Kidney (tissue), 13 donors: ENCODE measurements at regions not wholly inside any gene's neighbourhood (a gene's known extent, or its start where the extent isn't known, plus 50 kb on each side); places are given as distances from the start of the nearest gene placed in this dataset.

Source experiments
- DNase-seq, 5 donors: peaks; one replicate each; pipeline ENCODE4 v3.0.0-alpha.2; 2013 to 2020
- FAIRE-seq: peaks from 2 replicates; lab custom pipeline; 2012; peaks lifted over from hg19 to GRCh38; lab: Jason Lieb, UNC
- H3K27ac ChIP-seq, 2 donors: one replicate each; pipeline ENCODE4 v1.7.0; 2013; ENCODE audit warnings: low read depth in 2 of 2, low read length in 2 of 2, inconsistent platforms in 1 of 2
- H3K27me3 ChIP-seq: one replicate; pipeline ENCODE4 v1.7.1; 2013; ENCODE audit warnings: low read length, inconsistent platforms; ENCODE audit not compliant: control insufficient read depth, insufficient read depth
- H3K36me3 ChIP-seq, 3 donors: one replicate each; pipeline versions ENCODE4 v1.7.0 to v1.7.1; 2013; ENCODE audit warnings: low read length in 3 of 3, control low read depth in 1 of 3, inconsistent platforms in 1 of 3; ENCODE audit not compliant: insufficient read depth in 3 of 3, control insufficient read depth in 2 of 3
- H3K4me1 ChIP-seq, 3 donors: one replicate each; pipeline versions ENCODE4 v1.7.0 to v1.7.1; 2013; ENCODE audit warnings: low read length in 3 of 3, inconsistent platforms in 1 of 3, low read depth in 1 of 3; ENCODE audit not compliant: control insufficient read depth in 2 of 3, insufficient read depth in 2 of 3
- H3K4me3 ChIP-seq, 3 donors: one replicate each; pipeline versions ENCODE4 v1.7.0 to v1.8.1; 2013; ENCODE audit warnings: low read length in 3 of 3, control low read depth in 1 of 3, inconsistent platforms in 1 of 3
- H3K9ac ChIP-seq, 3 donors: one replicate each; pipeline versions ENCODE4 v1.7.0 to v1.7.1; 2013; ENCODE audit warnings: low read length in 3 of 3, control low read depth in 1 of 3, inconsistent platforms in 1 of 3
- H3K9me3 ChIP-seq, 3 donors: one replicate each; pipeline versions ENCODE4 v1.7.0 to v1.7.1; 2013; ENCODE audit warnings: low read length in 3 of 3, control low read depth in 1 of 3, inconsistent platforms in 1 of 3; ENCODE audit not compliant: control insufficient read depth in 2 of 3, insufficient read depth in 1 of 3
- intact Hi-C: fragments of 100-400 bp; cut with DNase I; formaldehyde crosslinking; loops from one replicate; pipeline ENCODE4 v1.11.1; 2022
- TF ChIP-seq, protein P1 (sequence below): IDR thresholded peaks from 3 replicates; pipeline ENCODE4 v1.5.1; 2012; ENCODE audit warnings: mild to moderate bottlenecking, moderate library complexity, borderline replicate concordance; ENCODE audit not compliant: insufficient read depth; ENCODE audit errors: extremely low read depth
- donor health status: control.
- donor health status: control.
- donor health status: control.
- donor health status: control.
- donor health status: control.
- donor health status: DM: yes; HTN: yes; CAD: no.
- donor health status: Normal renal cell carcinoma (clear cell type).

DNA sequence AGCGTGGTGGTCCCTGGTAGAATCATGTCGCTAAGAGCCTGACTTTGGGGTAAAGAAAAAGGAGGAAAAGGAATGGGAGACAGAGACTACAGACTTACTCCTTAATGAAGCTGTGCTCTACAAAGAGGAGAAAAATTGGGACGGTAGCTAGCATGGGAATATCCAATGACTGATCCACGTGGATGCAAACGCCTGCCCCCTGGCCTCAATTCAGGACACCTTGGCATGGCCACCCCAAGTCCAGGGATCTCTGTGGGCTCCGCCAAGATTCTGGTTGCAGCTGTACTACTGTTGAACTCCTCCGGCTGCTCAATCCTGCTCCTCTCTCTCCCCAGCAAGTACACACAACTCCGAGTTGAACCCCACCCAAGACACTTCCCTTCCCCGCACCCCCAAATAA, 70.5 kb upstream of the DIO3 start:
- FAIRE-seq (no peak), DNase-seq (peak in 1 of 5 donors; percentile 5)
- Histone ChIP-seq H3K36me3 (no peaks in the 10 kb centered on the region), H3K9me3 (peaks cover 0 to 6% (median 3%) of the 10 kb centered on the region in 3 donors), H3K27me3 (no peaks in the 10 kb centered on the region), H3K9ac (no peak overlapping the region), H3K4me1 (no peaks in the 10 kb centered on the region), H3K4me3 (no peak overlapping the region), H3K27ac (no peak overlapping the region)
- intact Hi-C loops, result no loop called here
- TF ChIP-seq, protein P1, sequence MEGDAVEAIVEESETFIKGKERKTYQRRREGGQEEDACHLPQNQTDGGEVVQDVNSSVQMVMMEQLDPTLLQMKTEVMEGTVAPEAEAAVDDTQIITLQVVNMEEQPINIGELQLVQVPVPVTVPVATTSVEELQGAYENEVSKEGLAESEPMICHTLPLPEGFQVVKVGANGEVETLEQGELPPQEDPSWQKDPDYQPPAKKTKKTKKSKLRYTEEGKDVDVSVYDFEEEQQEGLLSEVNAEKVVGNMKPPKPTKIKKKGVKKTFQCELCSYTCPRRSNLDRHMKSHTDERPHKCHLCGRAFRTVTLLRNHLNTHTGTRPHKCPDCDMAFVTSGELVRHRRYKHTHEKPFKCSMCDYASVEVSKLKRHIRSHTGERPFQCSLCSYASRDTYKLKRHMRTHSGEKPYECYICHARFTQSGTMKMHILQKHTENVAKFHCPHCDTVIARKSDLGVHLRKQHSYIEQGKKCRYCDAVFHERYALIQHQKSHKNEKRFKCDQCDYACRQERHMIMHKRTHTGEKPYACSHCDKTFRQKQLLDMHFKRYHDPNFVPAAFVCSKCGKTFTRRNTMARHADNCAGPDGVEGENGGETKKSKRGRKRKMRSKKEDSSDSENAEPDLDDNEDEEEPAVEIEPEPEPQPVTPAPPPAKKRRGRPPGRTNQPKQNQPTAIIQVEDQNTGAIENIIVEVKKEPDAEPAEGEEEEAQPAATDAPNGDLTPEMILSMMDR, result no peak

- H3K4me1 ChIP-seq, result no peaks in the 10 kb centered on the region
- peaks cover 0 to 3% (median 0%) of the 10 kb centered on the region in 3 donors for H3K9me3 ChIP-seq
- no peaks in the 10 kb centered on the region for H3K36me3 ChIP-seq
- no peaks in the 10 kb centered on the region for H3K27me3 ChIP-seq
- TF ChIP-seq, protein P1, result no peak
- FAIRE-seq (no peak), DNase-seq (peak in 1 of 5 donors; percentile 5)
- intact Hi-C loops, result no loop called here
- H3K9ac ChIP-seq, result no peak overlapping the region
- H3K27ac ChIP-seq, result no peak overlapping the region
- H3K4me3 ChIP-seq, result no peak overlapping the region
These were observed 69.5 kb upstream of the DIO3 start for GRCh38 chr14:101491841-101492240.

DNA sequence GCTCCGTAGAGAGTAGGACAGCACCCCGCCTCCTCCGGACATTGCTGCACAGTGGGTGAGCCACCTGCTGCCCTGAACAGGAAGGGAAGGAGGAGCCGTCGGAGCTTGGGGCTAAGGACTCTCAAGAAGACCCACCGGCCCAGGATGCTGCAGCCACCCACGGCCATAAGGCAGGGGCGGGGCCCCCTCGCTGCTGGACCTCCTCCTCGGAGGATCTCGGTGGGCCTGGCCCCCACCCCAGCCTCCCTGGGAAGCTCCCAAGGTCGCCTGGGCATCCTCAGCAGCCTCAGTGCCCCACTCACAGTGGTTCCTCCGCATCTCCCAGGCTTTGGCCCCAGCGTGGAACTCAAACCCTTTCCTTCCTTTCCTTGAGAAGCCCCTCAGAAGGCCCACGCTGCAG, 68.6 kb upstream of the DIO3 start:
- intact Hi-C loops, result no loop called here
- Histone ChIP-seq H3K4me3 (no peak overlapping the region), H3K9ac (no peak overlapping the region), H3K27me3 (no peaks in the 10 kb centered on the region), H3K9me3 (peaks cover 0 to 3% (median 0%) of the 10 kb centered on the region in 3 donors), H3K27ac (no peak overlapping the region), H3K4me1 (no peaks in the 10 kb centered on the region), H3K36me3 (no peaks in the 10 kb centered on the region)
- FAIRE-seq (no peak), DNase-seq (peak in 2 of 5 donors; percentile 25 to 46)
- TF ChIP-seq, protein P1, result no peak

DNA sequence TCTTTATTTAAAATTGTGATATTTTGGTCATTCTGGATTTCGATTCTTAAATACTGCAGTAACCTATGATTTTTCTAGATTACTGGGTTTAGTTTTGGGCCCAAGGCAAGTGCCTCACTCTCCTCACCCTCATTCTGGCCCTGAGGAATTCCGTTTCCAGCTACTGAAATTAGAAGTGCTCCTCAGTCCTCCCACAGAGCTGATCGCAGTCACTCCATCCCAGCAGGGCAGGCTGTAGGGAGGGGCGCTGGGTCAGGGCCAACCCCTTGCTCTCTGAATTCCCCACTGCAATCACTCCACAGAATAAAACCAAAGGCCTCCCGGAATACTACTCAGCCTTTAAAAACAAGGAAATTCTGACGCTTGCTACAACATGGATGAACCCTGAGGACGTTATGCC, 66.5 kb upstream of the DIO3 start:
- Histone ChIP-seq H3K4me1 (no peaks in the 10 kb centered on the region), H3K9ac (no peak overlapping the region), H3K27ac (no peak overlapping the region), H3K4me3 (no peak overlapping the region), H3K27me3 (no peaks in the 10 kb centered on the region), H3K36me3 (no peaks in the 10 kb centered on the region), H3K9me3 (peaks cover 0 to 3% (median 0%) of the 10 kb centered on the region in 3 donors)
- intact Hi-C loops, result no loop called here
- FAIRE-seq (no peak), DNase-seq (peak in 1 of 5 donors; percentile 9)
- TF ChIP-seq, protein P1, result no peak
